Uterus (tissue), 2 donors: ENCODE measurements at regions not wholly inside any gene's neighbourhood (a gene's known extent, or its start where the extent isn't known, plus 50 kb on each side); places are given as distances from the start of the nearest gene placed in this dataset.

ENCODE experiments used
- POLR2A ChIP-seq, 2 donors: fragments of 450-650 bp; IDR thresholded peaks; one replicate each; pipeline ENCODE4 v1.6.1; 2016; ENCODE audit warnings: antibody characterized with exemption in 2 of 2, mild to moderate bottlenecking in 1 of 2, moderate library complexity in 1 of 2
- TF ChIP-seq, protein P1 (sequence below), 4 experiments: fragments of 200-600 bp in 2 of 4; fragments of 450-650 bp in 2 of 4; sonication (generic) in 2 of 4; IDR thresholded peaks; one replicate each; pipeline ENCODE4 v1.5.1; 2016 to 2019; ENCODE audit warnings: antibody characterized with exemption in 4 of 4, mild to moderate bottlenecking in 2 of 4, moderate library complexity in 1 of 4

DNA sequence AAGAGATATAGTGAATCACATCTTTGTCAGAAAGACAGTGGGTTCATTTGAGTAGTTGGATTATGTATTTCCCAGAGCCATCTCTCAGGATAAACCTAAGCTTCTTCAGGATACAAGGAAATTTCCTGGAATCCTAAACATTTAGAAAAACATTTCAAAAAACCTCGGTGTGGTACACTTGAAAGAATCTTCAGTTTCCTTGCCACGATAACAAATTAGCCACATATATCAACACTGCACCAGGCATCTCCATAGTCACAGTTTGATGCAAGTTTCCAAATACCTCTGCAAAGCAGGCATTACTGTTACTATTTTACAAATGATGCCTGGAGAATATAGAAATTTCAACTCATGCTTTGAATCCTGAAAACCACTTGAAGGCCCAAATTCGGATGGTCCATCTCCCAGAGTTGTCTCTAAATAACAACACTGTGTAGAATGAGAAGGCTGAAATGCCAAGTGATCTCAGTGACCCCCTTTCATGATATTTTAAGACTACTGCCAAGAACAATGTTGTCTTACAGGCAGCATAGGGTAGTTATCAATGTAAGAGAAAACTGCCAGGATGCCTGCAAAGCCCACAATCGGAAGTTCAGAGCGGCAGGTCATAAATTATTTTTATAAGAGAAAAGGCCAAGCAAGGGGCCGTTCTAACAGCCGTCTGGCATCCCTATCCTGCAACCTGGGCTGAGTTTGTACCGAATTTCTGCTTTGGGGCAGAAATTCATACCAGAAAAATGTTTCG lies 307.9 kb downstream of the TXNL1 start:
- TF ChIP-seq POLR2A (IDR thresholded peaks at IDR 0.05), result no peak
- TF ChIP-seq, protein P1, sequence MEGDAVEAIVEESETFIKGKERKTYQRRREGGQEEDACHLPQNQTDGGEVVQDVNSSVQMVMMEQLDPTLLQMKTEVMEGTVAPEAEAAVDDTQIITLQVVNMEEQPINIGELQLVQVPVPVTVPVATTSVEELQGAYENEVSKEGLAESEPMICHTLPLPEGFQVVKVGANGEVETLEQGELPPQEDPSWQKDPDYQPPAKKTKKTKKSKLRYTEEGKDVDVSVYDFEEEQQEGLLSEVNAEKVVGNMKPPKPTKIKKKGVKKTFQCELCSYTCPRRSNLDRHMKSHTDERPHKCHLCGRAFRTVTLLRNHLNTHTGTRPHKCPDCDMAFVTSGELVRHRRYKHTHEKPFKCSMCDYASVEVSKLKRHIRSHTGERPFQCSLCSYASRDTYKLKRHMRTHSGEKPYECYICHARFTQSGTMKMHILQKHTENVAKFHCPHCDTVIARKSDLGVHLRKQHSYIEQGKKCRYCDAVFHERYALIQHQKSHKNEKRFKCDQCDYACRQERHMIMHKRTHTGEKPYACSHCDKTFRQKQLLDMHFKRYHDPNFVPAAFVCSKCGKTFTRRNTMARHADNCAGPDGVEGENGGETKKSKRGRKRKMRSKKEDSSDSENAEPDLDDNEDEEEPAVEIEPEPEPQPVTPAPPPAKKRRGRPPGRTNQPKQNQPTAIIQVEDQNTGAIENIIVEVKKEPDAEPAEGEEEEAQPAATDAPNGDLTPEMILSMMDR (IDR thresholded peaks at IDR 0.05), result no peak
